ENCODE measurements at regions not wholly inside any gene's neighbourhood (a gene's known extent, or its start where the extent isn't known, plus 50 kb on each side); places are given as distances from the start of the nearest gene placed in this dataset.

- no peak for DNase-seq
- Histone ChIP-seq H3K9me3 (no peaks in the 10 kb centered on the region), H3K27ac (no peak overlapping the region), H3K4me1 (no peaks in the 10 kb centered on the region), H3K36me3 (no peaks in the 10 kb centered on the region), H3K27me3 (no peaks in the 10 kb centered on the region), H3K4me3 (no peak overlapping the region)
- intact Hi-C loops (cut with DNase I; ENCODE audit: low total_unique reads): no loop called here
- TF ChIP-seq, protein P1, sequence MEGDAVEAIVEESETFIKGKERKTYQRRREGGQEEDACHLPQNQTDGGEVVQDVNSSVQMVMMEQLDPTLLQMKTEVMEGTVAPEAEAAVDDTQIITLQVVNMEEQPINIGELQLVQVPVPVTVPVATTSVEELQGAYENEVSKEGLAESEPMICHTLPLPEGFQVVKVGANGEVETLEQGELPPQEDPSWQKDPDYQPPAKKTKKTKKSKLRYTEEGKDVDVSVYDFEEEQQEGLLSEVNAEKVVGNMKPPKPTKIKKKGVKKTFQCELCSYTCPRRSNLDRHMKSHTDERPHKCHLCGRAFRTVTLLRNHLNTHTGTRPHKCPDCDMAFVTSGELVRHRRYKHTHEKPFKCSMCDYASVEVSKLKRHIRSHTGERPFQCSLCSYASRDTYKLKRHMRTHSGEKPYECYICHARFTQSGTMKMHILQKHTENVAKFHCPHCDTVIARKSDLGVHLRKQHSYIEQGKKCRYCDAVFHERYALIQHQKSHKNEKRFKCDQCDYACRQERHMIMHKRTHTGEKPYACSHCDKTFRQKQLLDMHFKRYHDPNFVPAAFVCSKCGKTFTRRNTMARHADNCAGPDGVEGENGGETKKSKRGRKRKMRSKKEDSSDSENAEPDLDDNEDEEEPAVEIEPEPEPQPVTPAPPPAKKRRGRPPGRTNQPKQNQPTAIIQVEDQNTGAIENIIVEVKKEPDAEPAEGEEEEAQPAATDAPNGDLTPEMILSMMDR (IDR thresholded peaks at IDR 0.05): no peak
These were observed 96.9 kb upstream of the MSH6 start for GRCh38 chr2:47686018-47686417.

- Histone ChIP-seq H3K36me3 (no peaks in the 10 kb centered on the region), H3K9me3 (no peaks in the 10 kb centered on the region), H3K4me1 (no peaks in the 10 kb centered on the region), H3K27me3 (no peaks in the 10 kb centered on the region), H3K4me3 (no peak overlapping the region), H3K27ac (no peak overlapping the region)
- intact Hi-C loops (cut with DNase I; ENCODE audit: low total_unique reads): no loop called here
- no peak for DNase-seq
- TF ChIP-seq, protein P1 (IDR thresholded peaks at IDR 0.05): no peak
These were observed 100.7 kb upstream of the MSH6 start for GRCh38 chr2:47682216-47682749.

GRCh38 chr2:47676261-47676926 is 105.6 kb upstream of the KCNK12 start:
- Histone ChIP-seq H3K4me1 (no peaks in the 10 kb centered on the region), H3K4me3 (no peak overlapping the region), H3K27me3 (no peaks in the 10 kb centered on the region), H3K27ac (no peak overlapping the region), H3K36me3 (no peaks in the 10 kb centered on the region), H3K9me3 (no peaks in the 10 kb centered on the region)
- TF ChIP-seq, protein P1 (IDR thresholded peaks at IDR 0.05): no peak
- intact Hi-C loops (cut with DNase I; ENCODE audit: low total_unique reads): no loop called here
- no peak for DNase-seq

DNA sequence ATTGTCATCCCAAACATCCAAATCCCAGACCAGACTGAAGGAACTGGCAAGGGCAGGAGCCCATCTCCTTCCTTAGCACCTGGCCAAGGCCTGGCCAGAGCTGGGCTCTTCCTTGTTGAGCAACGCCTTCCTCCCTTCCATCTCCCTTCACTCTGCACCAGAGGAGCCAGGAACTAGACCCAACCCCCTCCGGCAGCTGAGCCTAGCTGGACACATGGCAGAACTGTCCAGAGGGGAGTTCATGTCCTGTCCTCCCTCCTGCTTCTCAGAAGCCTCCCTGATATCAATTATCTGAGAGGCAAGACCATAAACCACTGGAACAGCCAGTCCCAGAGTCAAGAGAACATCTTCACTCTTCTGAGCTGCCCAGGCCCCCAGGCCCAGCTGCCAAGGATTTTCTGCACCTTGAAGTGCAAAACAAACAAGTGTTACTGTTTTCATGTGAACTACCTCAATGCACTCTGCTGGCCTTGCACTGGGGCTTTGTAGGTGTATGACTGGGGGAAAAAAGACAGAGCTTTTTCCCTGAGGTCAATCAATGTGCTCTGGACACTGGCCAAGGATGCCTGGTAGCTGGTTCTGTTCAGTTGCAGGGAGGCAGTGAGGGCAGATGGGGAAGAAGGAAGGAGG is 104.5 kb upstream of the KCNK12 start:
- TF ChIP-seq, protein P1 (IDR thresholded peaks at IDR 0.05): no peak
- Histone ChIP-seq H3K36me3 (no peaks in the 10 kb centered on the region), H3K27me3 (no peaks in the 10 kb centered on the region), H3K4me3 (no peak overlapping the region), H3K9me3 (no peaks in the 10 kb centered on the region), H3K4me1 (no peaks in the 10 kb centered on the region), H3K27ac (no peak overlapping the region)
- intact Hi-C loops (cut with DNase I; ENCODE audit: low total_unique reads): no loop called here
- DNase-seq: no peak

GRCh38 chr2:47666332-47666731 is 95.5 kb upstream of the KCNK12 start:
- DNase-seq: no peak
- intact Hi-C loops (cut with DNase I; ENCODE audit: low total_unique reads): no loop called here
- Histone ChIP-seq H3K4me1 (no peaks in the 10 kb centered on the region), H3K9me3 (no peaks in the 10 kb centered on the region), H3K27me3 (no peaks in the 10 kb centered on the region), H3K36me3 (no peaks in the 10 kb centered on the region), H3K4me3 (no peak overlapping the region), H3K27ac (no peak overlapping the region)
- TF ChIP-seq, protein P1 (IDR thresholded peaks at IDR 0.05): no peak
